ENCODE measurements at regions not wholly inside any gene's neighbourhood (a gene's known extent, or its start where the extent isn't known, plus 50 kb on each side); places are given as distances from the start of the nearest gene placed in this dataset.
A peak's percentile ranks its signal among the peaks of the same experiment; 100 is the strongest.

- DNase-seq: no peak
Measured at GRCh38 chr2:236805800-236806531, 236.3 kb downstream of the ACKR3 start.

- no peak for DNase-seq
Measured at GRCh38 chr2:236809716-236810115, 240.1 kb downstream of the ACKR3 start.

- DNase-seq: no peak
Measured at GRCh38 chr2:236811062-236811656, 241.5 kb downstream of the ACKR3 start.

GRCh38 chr2:236813766-236814165 is 244.1 kb downstream of the ACKR3 start:
- no peak for DNase-seq

- no peak for DNase-seq
Measured at GRCh38 chr2:236814593-236814992, 245.0 kb downstream of the ACKR3 start.

- no peak for DNase-seq
Measured at GRCh38 chr2:236815746-236816145, 246.1 kb downstream of the ACKR3 start.

GRCh38 chr2:236816197-236817170 is 246.9 kb downstream of the ACKR3 start:
- DNase-seq: no peak

- no peak for DNase-seq
Measured at GRCh38 chr2:236818281-236819045, 248.8 kb downstream of the ACKR3 start.

- DNase-seq: no peak
Measured at GRCh38 chr2:236819275-236820002, 249.8 kb downstream of the ACKR3 start.

- DNase-seq: no peak
Measured at GRCh38 chr2:236820763-236821344, 251.2 kb downstream of the ACKR3 start.

- no peak for DNase-seq
Measured at GRCh38 chr2:236823041-236823629, 253.5 kb downstream of the ACKR3 start.

GRCh38 chr2:236823963-236824362 is 254.3 kb downstream of the ACKR3 start:
- DNase-seq: no peak

- peak; percentile 97 for DNase-seq
Measured at GRCh38 chr2:236824836-236825235, 255.2 kb downstream of the ACKR3 start.

GRCh38 chr2:236825989-236826510 is 256.4 kb downstream of the ACKR3 start:
- DNase-seq: no peak

- DNase-seq: no peak
Measured at GRCh38 chr2:236826606-236827156, 257.1 kb downstream of the ACKR3 start.

- DNase-seq: no peak
Measured at GRCh38 chr2:236827997-236828396, 257.7 kb upstream of the COPS8 start.

- DNase-seq: no peak
Measured at GRCh38 chr2:236828820-236829219, 256.9 kb upstream of the COPS8 start.

GRCh38 chr2:236830926-236831325 is 254.8 kb upstream of the COPS8 start:
- no peak for DNase-seq

GRCh38 chr2:236831698-236832097 is 254.0 kb upstream of the COPS8 start:
- no peak for DNase-seq

GRCh38 chr2:236833501-236834073 is 252.1 kb upstream of the COPS8 start:
- DNase-seq: no peak

Data from NCI-H1105 treated with DMSO at 0.1 percent for 48 hours (cell line).